WI38 (cell line): ENCODE measurements at regions not wholly inside any gene's neighbourhood (a gene's known extent, or its start where the extent isn't known, plus 50 kb on each side); places are given as distances from the start of the nearest gene placed in this dataset.

ENCODE experiments used
- H3K4me3 ChIP-seq: 2 replicates; pipeline ENCODE4 v1.5.1; 2011; ENCODE audit warnings: low read depth, mild to moderate bottlenecking, control low read depth, low read length
- TF ChIP-seq, protein P1 (sequence below): IDR thresholded peaks from 2 replicates; pipeline ENCODE4 v1.5.1; 2012; ENCODE audit warnings: low read depth, mild to moderate bottlenecking, control low read depth, low read length

- H3K4me3 ChIP-seq, result no peak overlapping the region
- TF ChIP-seq, protein P1, sequence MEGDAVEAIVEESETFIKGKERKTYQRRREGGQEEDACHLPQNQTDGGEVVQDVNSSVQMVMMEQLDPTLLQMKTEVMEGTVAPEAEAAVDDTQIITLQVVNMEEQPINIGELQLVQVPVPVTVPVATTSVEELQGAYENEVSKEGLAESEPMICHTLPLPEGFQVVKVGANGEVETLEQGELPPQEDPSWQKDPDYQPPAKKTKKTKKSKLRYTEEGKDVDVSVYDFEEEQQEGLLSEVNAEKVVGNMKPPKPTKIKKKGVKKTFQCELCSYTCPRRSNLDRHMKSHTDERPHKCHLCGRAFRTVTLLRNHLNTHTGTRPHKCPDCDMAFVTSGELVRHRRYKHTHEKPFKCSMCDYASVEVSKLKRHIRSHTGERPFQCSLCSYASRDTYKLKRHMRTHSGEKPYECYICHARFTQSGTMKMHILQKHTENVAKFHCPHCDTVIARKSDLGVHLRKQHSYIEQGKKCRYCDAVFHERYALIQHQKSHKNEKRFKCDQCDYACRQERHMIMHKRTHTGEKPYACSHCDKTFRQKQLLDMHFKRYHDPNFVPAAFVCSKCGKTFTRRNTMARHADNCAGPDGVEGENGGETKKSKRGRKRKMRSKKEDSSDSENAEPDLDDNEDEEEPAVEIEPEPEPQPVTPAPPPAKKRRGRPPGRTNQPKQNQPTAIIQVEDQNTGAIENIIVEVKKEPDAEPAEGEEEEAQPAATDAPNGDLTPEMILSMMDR, result no peak
Measured at GRCh38 chr4:137635601-137636000, 103.3 kb upstream of the PCDH18 start.

GRCh38 chr4:137635108-137635507, 102.8 kb upstream of the PCDH18 start:
- no peak overlapping the region for H3K4me3 ChIP-seq
- TF ChIP-seq, protein P1, result no peak

DNA sequence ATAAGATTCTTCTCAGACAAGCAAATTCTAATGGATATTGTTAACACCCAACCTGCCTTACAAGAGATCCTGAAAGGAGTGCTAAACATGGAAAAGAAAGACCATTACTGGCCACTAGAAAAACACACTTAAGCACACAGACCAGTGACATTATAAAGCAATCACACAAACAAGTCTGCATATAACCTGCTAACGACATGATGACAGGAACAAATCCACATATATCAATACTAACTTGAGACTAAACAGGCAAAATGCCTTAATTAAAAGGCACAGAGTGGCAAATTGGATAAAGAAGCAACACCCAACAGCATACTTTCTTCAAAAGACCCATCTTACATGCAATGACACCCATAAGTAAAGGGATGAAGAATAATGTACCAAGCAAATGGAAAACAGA, 100.5 kb upstream of the PCDH18 start:
- no peak overlapping the region for H3K4me3 ChIP-seq
- TF ChIP-seq, protein P1, result no peak

GRCh38 chr4:137631605-137632004, 99.3 kb upstream of the PCDH18 start:
- no peak overlapping the region for H3K4me3 ChIP-seq
- TF ChIP-seq, protein P1, result no peak

DNA sequence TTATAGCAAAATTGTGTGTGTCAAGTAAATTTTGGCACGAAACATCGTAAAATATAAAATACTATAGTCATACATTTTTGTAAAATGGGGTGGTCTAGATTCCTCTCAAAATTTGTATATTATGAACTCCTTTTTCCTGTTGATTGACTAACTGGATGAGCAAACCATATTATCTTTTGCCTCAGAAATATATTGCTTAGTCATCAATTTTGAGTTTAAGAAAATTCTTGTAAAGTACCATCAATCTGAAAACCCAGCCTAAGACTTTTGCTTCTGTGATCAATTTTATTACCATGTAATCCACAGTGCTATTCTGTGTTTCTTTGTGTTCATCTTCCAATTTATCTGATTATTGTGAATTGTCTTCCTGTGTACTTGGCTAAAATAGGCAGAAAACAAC, 98.0 kb upstream of the PCDH18 start:
- H3K4me3 ChIP-seq, result no peak overlapping the region
- TF ChIP-seq, protein P1, result no peak

DNA sequence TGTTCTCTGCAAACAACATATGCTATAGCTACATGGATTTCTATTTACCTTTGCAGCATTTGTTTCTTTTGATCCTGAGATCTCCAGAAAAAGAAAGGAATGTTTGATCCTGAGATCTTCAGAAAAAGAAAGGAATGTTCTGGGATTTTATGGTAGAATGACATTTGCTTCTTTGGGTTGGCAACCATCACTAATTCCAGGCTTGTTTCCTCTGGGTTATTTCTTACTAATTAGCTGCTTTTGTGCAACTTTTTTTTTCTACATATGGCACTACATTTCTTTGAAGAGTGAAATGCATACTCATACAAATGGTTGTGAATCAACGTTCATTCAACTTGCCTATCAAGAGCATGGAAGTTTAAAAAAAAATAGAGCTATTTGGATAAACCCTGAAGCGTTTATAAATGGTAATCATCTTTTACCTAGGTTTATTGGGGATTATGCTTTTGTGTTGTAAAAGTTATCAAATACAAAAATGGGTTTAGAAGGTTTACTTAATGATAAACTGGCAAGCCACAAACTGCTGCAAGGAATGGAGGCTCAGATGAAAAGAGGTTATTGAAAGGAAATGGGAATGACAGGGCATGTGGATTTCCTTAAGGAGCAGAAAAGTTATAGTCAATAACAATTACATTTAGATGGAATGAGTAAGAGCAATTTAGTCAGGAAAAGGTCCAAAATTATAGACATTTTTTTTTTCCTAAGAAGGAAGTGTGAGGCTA, 95.6 kb upstream of the PCDH18 start:
- TF ChIP-seq, protein P1, result no peak
- no peak overlapping the region for H3K4me3 ChIP-seq

- TF ChIP-seq, protein P1, result no peak
- no peak overlapping the region for H3K4me3 ChIP-seq
Measured at GRCh38 chr4:137626942-137627738, 94.8 kb upstream of the PCDH18 start.
